NCI-H510A (cell line): ENCODE measurements at regions not wholly inside any gene's neighbourhood (a gene's known extent, or its start where the extent isn't known, plus 50 kb on each side); places are given as distances from the start of the nearest gene placed in this dataset.

Experiments
- DNase-seq: peaks from one replicate; lab custom pipeline; 2025; lab: John Stamatoyannopoulos, UW

DNA sequence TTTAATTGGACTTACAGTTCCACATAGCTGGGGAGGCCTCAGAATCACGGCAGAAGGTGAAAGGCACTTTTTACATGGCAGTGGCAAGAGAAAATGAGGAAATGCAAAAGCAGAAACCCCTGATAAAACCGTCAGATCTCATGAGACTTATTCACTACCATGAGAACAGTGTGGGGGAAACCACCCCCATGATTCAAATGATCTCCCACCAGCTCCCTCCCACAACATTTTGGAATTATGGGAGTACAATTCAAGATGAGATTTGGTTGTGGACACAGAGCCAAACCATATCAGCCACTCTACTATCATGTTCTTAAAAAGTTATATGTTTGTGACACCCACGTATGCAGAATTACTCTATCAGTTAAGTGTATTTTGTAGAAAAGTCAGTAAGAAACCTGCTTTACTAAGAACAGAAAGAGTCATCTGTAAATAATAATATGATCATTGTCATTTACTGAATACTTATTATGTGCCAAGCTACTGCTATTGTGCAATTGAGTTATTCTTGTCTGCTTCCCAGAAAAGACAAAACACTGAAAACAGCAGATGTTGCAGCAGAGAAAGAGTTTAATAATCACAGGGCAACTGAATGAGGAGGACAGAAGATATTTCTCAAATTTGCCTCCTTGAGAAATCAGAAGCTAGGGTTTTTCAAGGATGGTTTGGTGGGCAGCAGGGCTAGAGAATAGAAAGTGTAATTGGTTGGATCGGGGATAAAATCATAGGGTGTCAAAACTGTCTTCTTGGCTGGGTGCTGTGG lies 207.7 kb upstream of the FGGY start:
- DNase-seq: no peak

GRCh38 chr1:59089922-59090457 lies 206.9 kb upstream of the FGGY start:
- no peak for DNase-seq

DNA sequence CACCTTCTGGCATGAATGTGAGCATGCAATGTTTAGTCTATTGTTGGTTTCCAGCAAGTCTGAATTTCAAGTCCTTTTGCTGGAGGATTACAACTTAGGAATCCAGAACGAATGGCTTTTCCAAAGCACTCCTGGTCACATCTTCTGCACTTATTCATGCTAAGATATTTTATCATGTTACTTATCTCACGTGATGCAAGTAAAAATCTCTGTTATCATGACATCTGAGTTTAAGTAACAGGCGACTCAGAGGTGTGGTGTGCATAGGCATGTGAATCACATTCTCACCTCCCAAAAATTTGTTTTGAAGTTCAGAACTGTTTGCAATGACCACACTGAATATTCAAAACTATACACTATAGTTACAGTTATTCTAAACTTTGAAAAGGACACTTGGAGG lies 204.8 kb upstream of the FGGY start:
- no peak for DNase-seq

- DNase-seq: no peak
Measured at GRCh38 chr1:59094001-59094400, 202.9 kb upstream of the FGGY start.

GRCh38 chr1:59096501-59096900 lies 200.4 kb upstream of the FGGY start:
- no peak for DNase-seq

- no peak for DNase-seq
Measured at GRCh38 chr1:59098655-59099054, 198.2 kb upstream of the FGGY start.

DNA sequence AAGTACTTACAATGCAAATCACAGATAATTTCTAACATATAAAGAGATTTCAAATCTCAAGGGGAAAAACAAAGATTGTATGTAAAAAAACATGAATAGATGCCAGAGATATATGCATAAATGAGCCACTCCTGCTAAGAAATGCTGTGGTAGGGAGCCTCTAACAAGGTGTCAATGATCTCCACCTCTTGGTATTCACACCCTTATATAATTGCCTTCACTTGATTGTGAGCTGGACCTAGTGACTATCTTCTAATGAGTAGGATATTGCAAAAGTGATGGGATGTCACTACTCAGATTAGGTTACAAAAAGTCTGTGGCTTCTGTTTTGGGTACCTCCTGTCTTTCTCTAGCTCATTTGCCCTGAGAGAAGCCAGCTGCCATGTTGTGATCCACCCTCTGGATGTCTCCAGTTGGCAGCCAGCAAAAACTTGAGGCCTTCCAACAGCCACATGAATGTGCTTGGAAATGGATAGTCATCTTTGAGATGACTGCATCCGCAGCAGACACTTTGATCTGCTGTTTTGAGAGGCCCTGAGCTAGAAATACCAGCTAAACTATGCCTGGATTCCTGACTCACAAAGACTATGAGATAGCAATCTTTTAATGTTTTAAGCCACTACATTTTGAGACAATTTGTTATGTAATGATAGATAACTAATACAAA lies 196.1 kb upstream of the FGGY start:
- no peak for DNase-seq

- DNase-seq: no peak
Measured at GRCh38 chr1:59101518-59101917, 195.4 kb upstream of the FGGY start.

GRCh38 chr1:59103457-59103856 lies 193.4 kb upstream of the FGGY start:
- no peak for DNase-seq

- DNase-seq: no peak
Measured at GRCh38 chr1:59104191-59104760, 192.6 kb upstream of the FGGY start.

DNA sequence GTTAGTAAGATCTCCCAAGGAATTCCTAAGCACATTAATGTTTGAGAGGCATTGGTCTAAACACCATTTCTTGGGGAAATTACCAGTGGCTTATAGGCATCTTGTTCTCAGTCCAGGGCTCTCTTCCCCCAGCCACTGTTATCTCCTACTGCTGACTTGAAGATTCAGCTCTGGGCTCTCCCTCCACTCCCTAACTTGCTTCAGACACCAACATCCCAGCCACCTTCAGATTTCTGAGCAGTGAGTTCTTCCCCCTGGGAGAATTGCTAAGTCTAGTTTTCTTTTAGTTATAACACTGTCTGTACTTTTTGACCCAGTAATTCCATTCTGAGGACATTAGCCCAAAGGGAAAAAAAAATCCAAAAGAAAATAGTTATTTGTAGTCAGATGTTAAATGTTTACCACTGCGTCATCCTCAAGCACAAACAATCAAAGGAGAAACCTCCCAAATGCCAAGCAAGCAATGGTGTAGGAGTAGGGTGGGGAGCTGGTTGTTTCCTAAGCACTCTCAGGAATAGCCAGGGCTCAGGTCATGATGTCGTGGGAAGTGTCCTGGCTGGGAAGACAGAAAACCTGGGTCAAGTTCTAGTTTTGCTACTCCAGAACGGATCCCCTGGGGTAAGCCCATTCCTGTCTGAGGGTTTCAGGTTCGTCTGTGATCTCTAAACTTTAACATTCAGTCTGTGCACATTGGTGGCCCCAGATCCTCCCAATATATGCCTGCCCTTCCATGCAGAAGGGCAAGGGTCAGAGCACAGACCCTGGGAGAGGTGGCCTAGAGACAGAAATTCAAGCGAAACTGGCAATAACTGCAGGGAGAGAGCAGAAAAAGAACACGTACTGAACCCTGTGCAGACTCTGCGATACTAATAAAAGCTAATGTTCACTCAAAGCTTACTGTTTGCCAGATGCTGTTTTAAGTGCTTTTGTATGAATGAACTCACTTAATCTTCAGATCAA lies 191.1 kb upstream of the FGGY start:
- DNase-seq: no peak

- no peak for DNase-seq
Measured at GRCh38 chr1:59107516-59107915, 189.4 kb upstream of the FGGY start.

GRCh38 chr1:59107916-59108315 lies 189.0 kb upstream of the FGGY start:
- no peak for DNase-seq

- no peak for DNase-seq
Measured at GRCh38 chr1:59108481-59109317, 188.2 kb upstream of the FGGY start.

DNA sequence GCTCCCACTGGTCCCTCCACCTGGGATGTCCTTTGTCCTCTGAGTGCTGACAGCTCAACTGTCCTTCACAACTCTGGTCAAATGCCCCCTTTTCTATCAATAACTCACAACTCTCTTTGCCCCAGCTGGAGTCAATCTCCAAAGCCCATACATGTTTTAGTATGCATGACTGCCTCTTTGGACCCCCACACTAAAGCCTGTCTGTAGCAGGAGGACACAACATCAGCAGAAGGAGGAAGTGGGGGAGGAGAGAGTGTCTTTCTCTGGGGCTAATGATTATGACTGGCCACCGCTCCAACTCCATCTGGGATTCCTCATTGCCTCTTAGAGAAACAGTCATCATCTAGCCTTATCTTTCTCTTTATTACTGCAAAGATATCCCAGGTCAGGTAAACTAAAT lies 186.6 kb upstream of the FGGY start:
- DNase-seq: no peak

GRCh38 chr1:59113876-59114457 lies 182.9 kb upstream of the FGGY start:
- no peak for DNase-seq

DNA sequence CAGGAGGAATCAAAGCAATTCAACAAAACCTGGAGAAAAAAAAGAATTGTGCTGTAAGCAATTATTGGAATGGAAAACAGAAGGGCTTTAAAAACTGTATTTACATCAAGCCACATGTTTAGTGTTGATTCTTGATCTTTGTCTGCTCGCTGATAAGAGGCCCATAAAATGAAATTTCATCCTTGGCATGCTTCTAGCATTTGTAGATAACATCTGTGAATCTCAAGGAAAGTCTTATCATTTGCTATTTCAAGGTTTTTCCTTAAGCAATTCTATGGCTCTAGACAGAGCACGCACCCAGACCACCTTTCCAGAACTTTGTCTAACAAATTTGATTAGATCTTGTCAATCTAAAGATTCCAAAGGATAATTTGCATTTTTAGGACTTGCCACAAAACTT lies 181.0 kb upstream of the FGGY start:
- DNase-seq: no peak

DNA sequence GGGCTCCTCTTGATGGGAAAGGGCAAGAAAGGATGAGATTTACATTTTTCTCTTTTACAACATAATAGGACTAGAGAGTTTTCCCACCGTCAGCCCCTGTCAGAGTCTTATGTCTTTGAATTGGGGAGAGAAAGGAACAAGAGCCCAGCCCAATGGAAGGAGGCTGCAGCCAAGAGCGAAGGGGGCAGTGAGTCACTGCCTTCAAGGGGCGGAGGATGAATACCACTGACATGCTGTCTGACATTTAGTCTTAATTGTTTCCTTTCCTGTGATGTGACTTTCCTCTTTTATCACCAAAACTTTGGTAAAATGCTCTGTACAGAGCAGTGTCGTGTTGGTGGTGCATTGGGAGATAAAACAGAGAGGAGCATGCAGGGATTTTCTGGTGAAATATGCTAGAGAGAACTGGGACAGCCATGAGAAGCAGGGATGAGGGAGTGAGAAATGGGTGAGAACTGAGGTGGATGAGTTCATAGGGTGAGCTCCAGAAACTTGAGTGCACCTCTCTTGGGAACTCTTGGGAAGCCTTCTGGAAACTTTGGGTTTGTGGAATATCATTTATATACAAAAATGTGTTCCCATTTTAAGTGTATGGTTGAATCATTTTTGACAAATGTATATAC lies 179.9 kb upstream of the FGGY start:
- no peak for DNase-seq

GRCh38 chr1:59122527-59122926 lies 174.4 kb upstream of the FGGY start:
- DNase-seq: no peak

DNA sequence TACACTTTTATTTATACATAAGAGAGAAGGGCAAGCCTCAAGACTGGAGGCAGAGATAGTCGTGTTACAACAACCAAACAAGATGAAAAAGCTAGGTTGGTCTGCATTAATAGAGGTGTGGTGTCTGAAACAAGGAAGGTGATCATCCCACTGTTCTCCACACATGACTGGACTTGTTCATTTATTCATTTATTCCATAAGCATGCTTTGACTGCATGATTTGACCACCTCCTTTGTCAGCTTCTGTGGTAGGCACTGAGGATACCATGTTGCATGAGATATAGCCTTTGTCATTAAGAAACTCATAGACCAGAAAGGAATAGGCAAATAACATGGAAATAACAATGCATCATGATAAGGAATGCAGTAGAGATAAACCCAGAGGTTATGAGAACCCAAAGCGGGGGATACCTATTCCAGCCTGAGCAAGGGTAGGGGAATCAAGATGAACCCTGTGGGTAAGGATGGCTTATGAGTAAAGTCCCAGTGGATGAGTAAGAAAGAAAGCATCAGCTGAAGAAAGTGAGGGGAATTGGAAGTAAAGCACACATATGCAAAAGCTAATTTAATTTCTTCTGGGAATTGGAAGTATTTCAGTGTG lies 173.7 kb upstream of the FGGY start:
- no peak for DNase-seq
